Cerebellar cortex (tissue), 1 donor: ENCODE measurements at regions not wholly inside any gene's neighbourhood (a gene's known extent, or its start where the extent isn't known, plus 50 kb on each side); places are given as distances from the start of the nearest gene placed in this dataset.

ENCODE experiments used
- DNase-seq: peaks from one replicate; pipeline ENCODE4 v3.0.0-alpha.2; 2015; ENCODE audit warnings: low spot score

DNA sequence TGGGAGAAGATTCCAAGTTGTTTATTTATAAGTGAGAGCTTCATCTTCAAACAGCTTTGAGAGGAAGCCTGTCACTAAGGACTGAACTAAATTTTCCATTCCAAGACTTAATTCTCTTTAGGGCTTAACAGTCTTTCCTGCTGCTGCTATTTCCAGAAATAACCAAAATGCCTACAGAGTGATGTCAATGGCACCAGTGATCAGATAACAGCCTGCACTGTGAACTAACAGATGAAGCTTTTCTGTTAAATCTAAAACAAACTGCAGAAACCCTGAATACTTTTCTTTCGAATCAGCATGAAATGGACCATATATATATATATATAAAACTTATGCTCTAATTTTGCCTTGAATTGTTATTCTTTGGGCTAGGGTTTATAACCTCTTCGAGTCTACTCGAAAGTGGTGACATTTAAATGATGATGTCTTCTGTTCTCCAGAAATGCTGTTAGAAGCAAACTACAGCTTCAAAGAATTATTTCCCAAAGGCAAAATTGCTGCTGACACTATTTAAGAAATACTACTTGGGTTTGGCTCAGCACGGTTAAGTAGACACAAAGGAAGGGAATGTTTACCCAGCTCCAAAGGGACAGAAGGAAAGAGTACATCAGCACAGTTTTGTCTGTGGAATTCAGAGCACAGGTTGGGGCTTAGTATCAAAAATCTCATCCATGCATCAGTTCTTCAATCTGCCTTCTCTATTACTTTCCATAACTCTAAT, 238.5 kb upstream of the LRRN1 start:
- DNase-seq, result peak; percentile 9

DNA sequence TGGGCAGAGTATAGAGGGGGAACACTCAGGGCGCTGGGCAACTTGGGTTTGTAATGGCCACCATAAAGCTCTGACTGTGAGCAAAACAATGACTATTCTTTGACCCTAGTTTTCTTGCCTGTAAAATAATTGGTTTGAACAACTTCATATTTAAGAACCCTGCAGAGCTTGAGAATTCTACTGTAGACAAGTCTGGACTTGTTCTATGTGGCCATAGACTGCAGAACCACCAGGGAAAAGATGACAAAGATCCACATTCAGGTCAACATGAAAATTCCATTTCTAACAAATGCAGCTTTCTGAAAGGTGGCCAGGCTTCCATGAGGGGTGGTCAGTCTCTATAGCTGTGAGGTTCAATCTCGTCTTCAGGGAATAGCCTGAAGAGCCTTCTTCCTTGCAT, 239.4 kb upstream of the LRRN1 start:
- no peak for DNase-seq

DNA sequence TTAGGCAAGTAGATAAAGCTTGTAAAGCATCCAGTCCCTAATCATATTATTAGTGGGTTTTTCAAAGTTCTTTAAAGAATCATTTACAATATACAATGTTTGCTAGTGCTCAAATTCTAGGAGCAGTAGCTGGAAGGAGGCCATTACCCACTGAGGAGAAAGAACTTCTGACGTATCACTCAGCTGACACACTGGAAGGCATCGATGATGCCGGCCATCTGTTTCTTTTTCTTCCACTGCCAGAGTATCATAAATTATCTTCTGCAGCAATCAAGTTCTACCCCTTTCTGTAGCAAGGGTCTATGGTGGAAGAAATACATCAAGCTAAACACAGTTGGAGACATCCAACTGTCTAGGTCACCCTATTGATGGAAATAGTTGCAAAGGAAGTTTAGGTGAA, 243.2 kb upstream of the LRRN1 start:
- DNase-seq, result peak; percentile 8

DNA sequence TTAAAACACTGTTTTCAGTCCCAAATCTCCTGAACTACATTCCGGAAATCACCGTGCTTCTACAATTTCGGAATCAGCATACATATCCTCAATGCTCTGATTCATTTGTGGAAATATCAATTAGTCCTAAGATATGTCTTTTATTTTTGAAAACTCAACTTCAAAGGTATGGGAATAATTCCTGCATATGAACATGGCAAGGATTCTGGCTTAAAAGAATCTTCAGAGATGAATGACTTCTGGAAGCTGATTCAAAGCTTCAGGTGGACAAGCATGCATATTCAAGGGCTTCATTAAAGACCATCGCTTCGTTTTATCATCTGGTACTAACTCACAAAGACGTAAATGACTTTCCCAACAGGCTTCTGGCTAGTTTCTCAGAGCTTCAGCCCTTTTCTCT, 246.0 kb upstream of the LRRN1 start:
- no peak for DNase-seq

DNA sequence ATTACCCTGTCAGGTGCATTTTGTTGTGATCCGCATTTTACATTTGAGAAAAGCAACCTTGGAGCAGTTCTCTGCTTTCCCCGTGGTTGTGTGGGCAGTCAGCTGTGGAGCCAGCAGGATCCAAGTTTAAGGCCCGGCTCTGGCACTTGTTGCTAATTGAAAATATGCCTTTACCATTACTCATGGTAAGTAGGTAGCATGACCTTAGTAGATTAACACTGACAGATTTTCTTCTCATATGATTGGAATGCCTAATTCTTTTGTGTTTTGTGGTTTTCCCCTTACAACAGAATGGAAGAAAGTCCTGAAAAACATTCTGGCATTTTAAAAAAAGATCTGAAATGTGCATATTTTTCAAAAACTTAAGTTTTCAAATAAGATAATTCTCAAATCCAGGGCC, 246.5 kb upstream of the LRRN1 start:
- DNase-seq, result no peak

DNA sequence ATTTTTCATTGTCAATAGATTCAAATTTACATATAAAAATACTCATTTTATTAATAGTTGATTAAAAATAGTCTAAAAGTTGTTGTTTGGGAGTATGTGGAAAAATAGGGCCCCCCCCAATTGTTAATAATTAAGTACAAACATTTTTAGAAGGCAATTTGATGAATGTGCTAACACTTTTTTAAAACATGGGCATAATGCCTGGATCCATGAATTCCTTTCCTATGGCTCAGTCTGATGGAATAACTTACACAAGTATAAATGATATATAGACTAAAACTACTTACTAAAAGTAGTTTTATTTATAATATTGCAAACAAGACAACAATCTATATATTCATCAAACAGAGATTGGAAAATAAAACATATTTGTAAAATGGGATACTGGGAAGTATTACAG, 247.2 kb upstream of the LRRN1 start:
- no peak for DNase-seq

DNA sequence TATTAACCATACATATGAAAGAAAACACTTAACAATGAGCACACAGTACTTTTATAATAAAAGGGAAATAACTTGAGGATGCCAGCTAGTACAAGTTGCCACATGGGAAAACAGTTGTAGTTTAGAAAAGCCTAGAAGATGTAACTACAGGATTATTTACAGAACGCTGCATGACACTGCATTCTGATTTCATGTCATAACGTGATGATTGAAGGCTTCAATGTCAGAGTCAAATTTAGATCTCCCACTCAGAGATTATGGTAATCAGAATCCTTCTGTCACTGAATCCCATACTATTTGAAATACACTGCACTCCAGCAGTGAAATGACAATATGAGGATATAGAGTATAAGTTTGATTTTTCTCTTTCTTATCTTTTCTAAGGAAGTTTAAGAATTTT, 253.9 kb upstream of the LRRN1 start:
- DNase-seq, result no peak

DNA sequence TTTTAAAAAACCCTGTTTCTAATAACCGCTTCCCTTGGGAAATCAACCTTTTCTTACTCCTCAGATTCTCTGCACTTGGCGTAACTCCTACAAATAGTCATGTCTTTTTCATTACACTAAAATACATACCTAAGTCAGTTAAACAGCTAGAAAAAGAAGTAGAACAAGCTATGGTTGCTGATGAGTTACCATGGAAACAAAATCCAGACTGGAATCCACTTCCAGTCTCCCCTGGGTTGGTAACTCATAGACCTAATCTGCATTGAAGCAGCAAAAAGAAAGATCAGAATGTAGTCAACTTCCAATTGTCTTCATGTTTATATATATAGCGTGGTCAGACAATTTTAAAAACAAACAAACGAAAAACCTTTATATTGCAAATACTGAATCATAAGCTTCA, 260.8 kb upstream of the LRRN1 start:
- DNase-seq, result no peak

DNA sequence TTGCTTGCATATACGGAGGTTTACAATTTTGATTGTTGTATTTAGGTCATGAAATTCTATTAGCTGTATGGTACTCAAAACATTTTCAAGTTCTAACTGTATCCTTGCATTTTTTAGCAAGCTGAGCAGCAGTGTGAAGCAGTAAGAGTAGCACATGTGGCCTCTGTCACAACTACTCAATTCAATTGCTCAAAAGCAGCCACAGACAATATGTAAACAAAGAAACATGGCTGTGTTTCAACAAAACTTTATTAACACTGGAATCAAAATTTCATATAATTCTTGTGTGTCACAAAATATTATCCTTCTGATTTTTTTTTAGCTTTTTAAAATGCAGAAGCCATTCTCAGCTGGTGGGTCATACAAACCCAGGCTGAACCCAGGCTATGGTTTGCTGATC, 266.7 kb upstream of the LRRN1 start:
- no peak for DNase-seq

DNA sequence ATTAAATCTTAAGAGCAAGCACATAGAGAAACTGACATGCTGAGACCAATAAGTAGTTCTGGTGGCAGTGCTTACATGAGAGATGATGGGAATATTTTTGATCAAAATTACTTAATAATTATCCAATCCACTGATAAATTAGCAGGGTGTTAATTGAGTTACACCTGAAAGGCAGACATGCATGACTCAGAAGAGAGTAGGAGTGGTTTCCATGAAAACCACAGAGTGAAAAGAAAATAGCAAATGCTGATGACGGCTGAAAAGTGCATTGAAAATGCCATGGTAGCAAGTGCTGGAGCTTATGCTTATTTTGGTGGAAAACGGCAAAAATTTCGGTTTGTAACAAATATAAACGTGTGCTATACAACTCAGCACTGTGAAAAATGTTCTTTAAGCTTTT, 267.8 kb upstream of the LRRN1 start:
- DNase-seq, result no peak

DNA sequence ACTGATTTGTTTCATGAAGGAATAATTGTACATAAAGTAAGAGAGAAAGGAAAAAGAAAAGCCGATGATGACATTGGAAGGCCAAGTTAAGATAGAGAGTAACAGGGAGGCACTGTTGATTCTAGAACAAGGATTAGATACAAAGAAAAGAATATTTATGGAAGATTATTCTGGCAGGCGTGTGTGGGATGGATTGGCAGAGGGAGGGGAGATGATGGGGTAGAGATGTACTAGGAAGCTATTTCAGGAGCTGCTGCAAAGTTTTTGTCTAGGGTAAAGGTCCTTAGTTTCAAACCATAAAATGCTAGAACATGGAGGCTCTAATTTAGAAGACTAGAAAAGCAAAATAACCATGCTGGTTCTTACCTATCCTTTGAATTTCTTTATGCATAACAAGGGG, 280.0 kb upstream of the LRRN1 start:
- no peak for DNase-seq

DNA sequence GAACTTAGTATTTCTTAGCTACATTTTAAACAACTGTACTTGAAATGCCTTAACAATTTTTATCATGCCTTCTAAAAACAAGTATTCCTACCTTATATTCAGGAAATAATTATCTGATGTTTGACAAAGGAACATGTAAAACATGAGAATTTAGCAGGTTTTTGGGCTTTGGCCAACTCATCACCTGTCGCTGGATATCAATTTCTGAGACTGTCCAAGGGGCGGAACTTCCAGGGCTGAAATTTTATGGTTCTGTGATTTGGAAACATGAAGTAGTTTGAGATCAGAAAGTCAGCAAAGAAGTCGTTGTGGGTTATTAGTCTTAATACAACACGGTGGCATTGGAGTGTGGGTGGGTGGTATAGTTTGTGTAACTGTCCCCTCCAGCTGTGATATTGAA, 282.2 kb upstream of the LRRN1 start:
- DNase-seq, result no peak

DNA sequence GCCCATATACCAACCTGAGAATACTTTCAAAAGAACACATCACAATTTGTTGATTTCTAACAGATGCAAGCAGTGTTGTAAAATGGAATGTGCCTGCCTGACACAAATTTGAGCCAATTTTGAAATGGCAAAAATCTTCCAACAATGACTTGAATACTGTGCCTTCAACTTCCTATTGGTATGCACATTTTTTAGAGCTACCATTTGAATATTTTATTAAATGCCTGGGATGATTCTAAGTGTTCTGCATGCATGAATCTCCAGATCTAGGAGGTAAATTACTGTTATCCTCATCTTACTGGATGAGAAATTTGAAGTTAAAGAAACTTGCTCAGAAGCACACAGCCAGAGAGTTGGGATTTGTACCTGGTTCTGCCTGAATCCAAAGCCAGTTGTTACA, 282.8 kb upstream of the LRRN1 start:
- no peak for DNase-seq

DNA sequence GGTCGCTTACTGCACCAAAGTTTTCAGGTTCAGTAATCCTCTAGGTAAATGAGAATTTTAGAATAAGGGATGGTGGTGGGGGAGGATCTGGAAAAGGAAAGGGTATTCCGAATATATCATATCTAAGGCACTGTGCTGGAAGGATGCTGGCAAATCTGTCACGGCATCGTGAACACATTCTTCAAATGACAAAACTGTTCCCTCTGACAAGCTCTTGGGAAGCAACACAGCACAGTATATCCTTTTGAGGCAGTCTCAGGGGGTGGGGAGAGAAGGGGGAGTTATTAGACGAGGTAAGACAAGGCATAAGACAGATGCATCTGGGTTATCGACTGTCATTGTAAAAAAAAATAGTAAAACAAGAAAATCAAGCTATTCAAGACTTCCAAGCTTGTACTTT, 289.6 kb upstream of the LRRN1 start:
- no peak for DNase-seq

DNA sequence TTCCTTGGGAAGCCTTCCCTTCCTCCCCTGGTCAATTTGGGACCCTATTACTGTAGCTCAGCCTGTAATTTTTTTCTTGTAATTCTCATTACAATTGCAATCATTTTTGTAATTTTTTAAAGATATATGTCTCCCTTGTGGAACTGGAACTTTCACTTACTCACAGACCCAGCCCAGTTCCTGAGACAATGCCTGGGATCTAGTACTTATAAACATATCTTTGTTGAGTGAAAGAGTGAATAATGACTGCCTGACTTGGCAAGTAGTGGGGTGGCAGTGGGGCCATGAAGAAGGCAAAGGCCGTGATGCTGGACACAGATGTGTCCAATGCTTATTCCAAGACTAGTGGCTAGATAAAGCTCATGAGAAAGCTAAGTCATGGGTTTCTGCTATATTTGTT, 294.5 kb upstream of the LRRN1 start:
- DNase-seq, result no peak

DNA sequence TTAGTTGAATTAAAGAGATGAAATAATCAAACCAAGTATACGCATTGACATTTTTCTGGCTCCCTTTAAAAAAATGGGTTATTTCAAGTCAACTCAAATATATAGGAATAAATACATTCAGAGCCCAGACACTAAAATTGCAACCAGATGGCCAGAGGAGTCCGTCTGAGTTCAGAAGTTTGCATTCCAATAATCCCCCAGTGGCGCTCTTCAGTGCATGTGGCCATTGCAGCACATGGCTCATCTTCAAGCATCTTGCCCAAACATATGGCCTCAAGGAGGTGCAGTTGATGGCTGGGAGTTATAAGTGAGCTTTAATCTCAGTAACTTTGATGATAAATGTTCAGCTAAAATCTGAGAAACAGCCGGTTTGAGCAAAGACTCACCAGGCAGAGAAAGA, 295.8 kb upstream of the LRRN1 start:
- no peak for DNase-seq

DNA sequence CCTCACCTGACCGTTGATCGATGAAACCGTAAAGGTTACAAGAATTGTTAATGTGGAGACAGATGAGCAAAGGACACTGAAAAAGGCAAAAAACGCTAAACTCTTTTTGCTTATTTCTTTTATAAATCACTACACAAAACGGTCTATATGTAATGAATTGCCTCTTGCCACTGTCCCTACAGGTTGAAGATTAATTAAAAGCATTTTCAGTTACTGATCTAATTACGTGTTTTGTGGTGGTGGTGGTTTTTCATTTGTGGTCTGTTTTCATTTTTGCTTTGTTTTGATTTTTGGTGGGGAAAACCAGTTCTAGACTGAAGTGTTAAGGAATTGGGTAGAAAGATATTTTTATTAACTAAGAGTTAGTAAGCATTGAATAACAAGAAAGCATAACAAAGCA, 299.2 kb upstream of the LRRN1 start:
- DNase-seq, result no peak

DNA sequence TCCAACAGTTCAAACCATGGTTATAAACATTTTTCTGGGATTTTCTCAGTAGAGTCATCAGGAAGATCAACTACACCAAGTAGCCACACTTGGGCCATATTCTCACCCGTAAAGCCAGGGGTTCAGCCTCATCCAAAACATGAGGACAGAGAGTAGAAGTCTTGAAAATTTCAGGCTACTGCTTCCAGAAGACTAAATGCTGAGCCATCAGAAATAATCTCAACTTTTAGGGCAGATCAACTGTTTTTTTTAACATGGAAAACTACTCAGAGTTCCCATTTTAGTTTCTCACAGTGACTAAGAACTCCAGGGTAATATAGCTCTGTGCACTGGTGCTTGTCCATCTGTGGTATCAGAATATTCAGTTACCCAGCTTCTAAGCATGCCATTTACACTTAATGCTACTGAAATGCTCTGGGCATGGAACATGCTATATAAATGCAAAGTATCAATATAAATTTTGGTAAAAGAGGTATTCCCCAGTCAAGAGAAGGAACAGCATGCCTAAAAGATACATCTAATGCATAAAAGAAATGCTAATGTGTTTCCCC, 300.1 kb upstream of the LRRN1 start:
- DNase-seq, result no peak

DNA sequence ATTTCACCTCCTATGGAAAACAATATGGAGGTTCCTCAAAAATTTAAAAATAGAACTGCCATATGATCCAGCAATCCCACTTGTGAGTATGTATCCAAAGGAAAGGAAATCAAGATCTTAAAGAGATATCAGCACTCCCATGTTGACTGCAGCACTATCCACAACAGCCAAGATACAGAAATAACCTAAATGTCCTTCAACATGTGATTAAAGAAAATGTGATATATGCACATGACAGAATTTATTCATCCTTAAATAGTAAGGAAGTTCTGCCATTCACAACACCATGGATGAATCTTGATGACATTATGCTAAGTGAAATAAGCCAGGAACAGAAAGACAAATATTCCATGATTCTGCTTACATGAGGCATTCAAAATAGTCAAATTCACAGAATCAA, 303.6 kb upstream of the LRRN1 start:
- no peak for DNase-seq

DNA sequence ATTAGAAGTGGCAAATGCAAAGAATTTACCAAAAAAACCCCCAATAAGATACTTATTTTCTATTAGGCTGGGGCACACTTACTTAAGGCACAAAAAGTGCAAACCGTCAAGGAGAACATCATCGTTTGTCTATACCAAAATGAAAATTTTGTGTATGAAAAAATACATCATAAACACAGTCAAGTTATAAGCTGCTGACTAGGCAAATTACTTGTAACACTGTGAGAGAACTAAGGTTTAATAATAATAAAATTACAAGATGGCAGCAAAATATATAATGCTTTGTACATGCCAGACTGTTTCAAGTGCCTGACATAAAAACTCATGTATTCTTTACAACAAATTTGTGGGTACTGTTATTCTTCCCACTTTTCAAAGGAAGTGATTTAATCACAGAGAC, 297.2 kb upstream of the CRBN start:
- DNase-seq, result no peak

DNA sequence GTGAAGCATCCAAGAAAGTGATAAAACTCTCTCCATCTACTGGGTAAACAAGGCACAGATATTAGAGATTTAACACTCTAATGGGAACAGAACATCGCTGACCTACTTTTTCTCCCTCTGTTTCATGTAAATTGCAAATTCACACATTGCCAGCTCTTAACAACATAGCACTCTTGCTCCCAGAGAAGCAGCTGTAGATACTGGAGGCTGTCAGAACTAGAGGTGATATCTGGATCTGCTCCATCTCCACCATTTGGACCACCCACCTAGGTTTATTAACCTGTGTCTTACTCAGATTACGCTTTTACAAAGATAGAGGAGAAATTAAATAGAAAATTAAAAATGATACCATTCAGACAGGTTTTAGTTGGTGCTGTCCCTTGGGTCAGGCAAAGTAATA, 289.1 kb upstream of the CRBN start:
- no peak for DNase-seq

DNA sequence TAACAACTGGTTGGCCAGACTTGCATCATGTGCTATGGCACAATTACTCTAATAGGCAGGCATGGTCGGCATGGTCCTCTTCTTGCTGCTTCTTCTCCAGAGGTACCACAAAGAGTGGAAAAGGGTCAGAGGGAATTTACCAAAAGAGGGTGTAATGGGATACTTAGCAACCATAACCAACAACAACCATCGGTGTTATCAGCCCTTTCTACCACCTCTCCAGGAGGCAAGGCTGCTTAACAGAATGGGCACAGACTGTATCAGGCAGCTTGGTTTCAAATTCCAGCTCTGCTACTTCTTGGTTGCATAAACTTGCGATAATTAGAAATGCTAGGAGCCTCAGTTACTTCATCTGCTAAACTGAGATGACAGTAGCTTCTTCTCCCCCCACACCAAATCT, 284.6 kb upstream of the CRBN start:
- no peak for DNase-seq

DNA sequence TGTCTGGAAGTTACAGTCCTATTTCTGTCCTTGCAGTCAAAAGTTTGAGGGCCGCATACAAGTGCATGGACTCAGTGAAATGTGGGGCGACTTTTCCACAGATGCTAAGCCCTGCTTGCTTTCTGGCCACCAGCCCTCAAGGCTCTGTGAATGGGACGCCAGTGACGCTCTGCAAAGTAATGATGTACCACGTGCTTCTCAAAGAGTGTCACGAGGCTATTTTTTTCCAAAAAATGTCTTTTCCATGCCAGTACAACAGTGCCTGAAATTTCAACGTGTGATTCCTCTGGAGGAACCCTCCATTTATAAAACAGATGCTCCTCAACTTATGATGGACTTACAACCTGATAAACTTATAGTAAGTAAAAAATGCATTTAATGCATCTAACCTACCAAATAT, 281.8 kb upstream of the CRBN start:
- no peak for DNase-seq

DNA sequence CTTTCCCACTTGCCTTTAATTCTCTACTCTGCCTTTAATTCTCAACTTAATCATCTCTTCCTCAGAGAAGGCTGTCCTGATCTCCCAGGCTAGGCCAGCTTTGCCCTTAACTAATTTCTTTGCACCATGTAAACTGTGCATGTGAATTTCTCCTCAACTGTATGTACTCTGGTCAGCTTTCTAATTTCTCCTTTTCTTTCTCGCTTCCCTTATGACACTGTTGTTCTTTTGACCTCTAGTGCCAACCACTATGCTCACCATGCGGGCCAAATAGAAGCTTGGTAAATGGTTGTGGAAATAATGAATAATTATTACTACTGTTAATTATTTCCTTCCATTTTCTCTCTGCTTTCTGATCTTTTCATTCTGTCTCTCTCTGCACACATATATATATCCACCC, 269.0 kb upstream of the CRBN start:
- no peak for DNase-seq

DNA sequence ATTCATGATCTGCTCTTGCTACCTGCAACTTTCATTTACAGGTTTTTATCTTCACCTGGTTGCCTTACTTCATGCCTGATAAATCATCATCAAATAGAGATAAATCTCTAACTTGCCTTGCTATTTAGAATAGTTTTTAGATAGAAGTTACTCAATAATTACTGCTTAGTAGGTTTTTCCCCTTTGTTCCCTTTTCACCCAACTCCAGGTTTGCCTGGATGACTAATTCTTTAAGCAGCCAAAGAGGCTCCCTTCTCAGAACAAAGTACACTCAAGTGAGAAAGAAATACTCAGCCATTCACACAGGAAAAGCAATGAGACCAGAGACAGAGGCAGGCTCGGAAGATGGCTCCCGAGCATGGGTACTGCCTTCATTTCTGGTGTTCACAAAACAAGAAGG, 268.1 kb upstream of the CRBN start:
- DNase-seq, result no peak
